ENCODE measurements at regions not wholly inside any gene's neighbourhood (a gene's known extent, or its start where the extent isn't known, plus 50 kb on each side); places are given as distances from the start of the nearest gene placed in this dataset.
"Not testable (repeated sequence)": the region's sequence is repeated elsewhere in the genome, so short reads cannot be mapped to it uniquely, and the experiment has no call there.

DNA sequence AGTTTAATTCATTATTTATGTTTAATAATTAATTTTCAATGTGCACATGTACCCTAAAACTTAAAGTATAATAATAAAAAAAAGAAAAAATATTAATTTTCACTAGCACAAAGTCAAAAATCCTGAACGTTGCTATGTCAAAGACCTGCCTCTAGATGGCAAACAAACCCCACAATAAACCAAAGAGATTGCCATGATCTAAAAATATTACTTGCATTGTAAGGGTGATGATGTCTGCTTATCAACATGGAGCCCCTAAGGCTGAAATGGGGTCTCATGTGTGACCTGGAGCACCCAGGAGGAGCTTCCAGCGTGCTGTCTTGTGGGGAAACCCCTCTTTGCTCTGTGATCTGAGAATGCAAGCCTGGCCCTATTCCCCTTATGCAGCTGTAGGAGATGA lies 1259.3 kb downstream of the RPIA start:
- TF ChIP-seq, protein P1, sequence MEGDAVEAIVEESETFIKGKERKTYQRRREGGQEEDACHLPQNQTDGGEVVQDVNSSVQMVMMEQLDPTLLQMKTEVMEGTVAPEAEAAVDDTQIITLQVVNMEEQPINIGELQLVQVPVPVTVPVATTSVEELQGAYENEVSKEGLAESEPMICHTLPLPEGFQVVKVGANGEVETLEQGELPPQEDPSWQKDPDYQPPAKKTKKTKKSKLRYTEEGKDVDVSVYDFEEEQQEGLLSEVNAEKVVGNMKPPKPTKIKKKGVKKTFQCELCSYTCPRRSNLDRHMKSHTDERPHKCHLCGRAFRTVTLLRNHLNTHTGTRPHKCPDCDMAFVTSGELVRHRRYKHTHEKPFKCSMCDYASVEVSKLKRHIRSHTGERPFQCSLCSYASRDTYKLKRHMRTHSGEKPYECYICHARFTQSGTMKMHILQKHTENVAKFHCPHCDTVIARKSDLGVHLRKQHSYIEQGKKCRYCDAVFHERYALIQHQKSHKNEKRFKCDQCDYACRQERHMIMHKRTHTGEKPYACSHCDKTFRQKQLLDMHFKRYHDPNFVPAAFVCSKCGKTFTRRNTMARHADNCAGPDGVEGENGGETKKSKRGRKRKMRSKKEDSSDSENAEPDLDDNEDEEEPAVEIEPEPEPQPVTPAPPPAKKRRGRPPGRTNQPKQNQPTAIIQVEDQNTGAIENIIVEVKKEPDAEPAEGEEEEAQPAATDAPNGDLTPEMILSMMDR (optimal IDR thresholded peaks at IDR 0.05 in 1 of 3, IDR thresholded peaks at IDR 0.05 in 1 of 3, conservative IDR thresholded peaks at IDR 0.05 in 1 of 3; ENCODE audit: extremely low read depth in 1 of 3, insufficient read depth in 2 of 3, low read length in 3 of 3) = not testable (repeated sequence)
- not testable (repeated sequence) for TF ChIP-seq EZH2 (IDR thresholded peaks at IDR 0.05; ENCODE audit: low read length)

Measured in keratinocyte (primary cell).